ENCODE measurements at regions not wholly inside any gene's neighbourhood (a gene's known extent, or its start where the extent isn't known, plus 50 kb on each side); places are given as distances from the start of the nearest gene placed in this dataset.
A peak's percentile ranks its signal among the peaks of the same experiment; 100 is the strongest.
"Not testable (repeated sequence)": the region's sequence is repeated elsewhere in the genome, so short reads cannot be mapped to it uniquely, and the experiment has no call there.

GRCh38 chr20:57106692-57107091, 159.7 kb downstream of the BMP7 start:
- Histone ChIP-seq H4K20me1 (ENCODE audit: insufficient read depth, low read depth, low read length) (no peaks in the 10 kb centered on the region), H2AFZ (ENCODE audit: low read length) (peak overlapping the region; percentile 94; the same call in 1 of the 2 replicates), H3K27me3 (ENCODE audit: low read length) (no peaks in the 10 kb centered on the region), H3K79me2 (ENCODE audit: low read length) (no peaks in the 10 kb centered on the region), H3K27ac (ENCODE audit: low read length) (no peak overlapping the region), H3K9ac (ENCODE audit: low read length) (no peak overlapping the region), H3K4me1 (ENCODE audit: low read length) (peaks cover 12% of the 10 kb centered on the region), H3K4me3 (ENCODE audit: low read length) (peak overlapping the region; percentile 30; the same call in 1 of the 2 replicates), H3K36me3 (ENCODE audit: insufficient read depth, low read length) (no peaks in the 10 kb centered on the region), H3K4me2 (ENCODE audit: low read depth, low read length, poor library complexity, severe bottlenecking) (peak overlapping the region; percentile 40), H3K9me2 (replicated peaks; ENCODE audit: insufficient read depth, low read length) (no peaks in the 10 kb centered on the region), H3K9me3 (ENCODE audit: low read length) (no peaks in the 10 kb centered on the region)
- DNase-seq: no peak

DNA sequence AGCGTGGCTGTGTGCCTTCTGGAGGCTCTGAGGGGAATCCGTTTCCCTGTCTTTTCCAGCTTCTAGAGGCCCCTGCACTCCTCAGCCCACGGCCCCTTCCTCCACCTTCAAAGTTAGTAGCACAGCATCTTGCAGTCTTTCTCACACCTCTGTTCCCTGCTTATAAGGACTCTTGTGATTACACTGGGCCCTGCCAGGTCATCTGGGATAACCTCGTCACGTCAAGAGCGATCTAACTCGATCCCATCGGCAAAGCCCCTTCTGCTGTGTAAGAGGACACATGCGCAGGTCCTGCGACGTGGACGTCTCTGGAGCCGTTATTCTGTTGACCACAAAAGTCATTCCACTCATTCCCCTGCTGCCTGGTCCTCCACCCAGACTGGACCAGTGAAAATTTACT, 159.2 kb downstream of the BMP7 start:
- H4K20me1 ChIP-seq (ENCODE audit: insufficient read depth, low read depth, low read length): no peaks in the 10 kb centered on the region
- H3K4me3 ChIP-seq (ENCODE audit: low read length): no peak overlapping the region
- H3K9me2 ChIP-seq (replicated peaks; ENCODE audit: insufficient read depth, low read length): no peaks in the 10 kb centered on the region
- H3K9me3 ChIP-seq (ENCODE audit: low read length): no peaks in the 10 kb centered on the region
- DNase-seq: no peak
- H3K79me2 ChIP-seq (ENCODE audit: low read length): no peaks in the 10 kb centered on the region
- peak overlapping the region; percentile 40 for H3K4me2 ChIP-seq (ENCODE audit: low read depth, low read length, poor library complexity, severe bottlenecking)
- H3K27ac ChIP-seq (ENCODE audit: low read length): no peak overlapping the region
- H3K36me3 ChIP-seq (ENCODE audit: insufficient read depth, low read length): no peaks in the 10 kb centered on the region
- H3K9ac ChIP-seq (ENCODE audit: low read length): no peak overlapping the region
- H2AFZ ChIP-seq (ENCODE audit: low read length): peak overlapping the region; percentile 94; the same call in 1 of the 2 replicates
- H3K27me3 ChIP-seq (ENCODE audit: low read length): no peaks in the 10 kb centered on the region
- peaks cover 12% of the 10 kb centered on the region for H3K4me1 ChIP-seq (ENCODE audit: low read length)

DNA sequence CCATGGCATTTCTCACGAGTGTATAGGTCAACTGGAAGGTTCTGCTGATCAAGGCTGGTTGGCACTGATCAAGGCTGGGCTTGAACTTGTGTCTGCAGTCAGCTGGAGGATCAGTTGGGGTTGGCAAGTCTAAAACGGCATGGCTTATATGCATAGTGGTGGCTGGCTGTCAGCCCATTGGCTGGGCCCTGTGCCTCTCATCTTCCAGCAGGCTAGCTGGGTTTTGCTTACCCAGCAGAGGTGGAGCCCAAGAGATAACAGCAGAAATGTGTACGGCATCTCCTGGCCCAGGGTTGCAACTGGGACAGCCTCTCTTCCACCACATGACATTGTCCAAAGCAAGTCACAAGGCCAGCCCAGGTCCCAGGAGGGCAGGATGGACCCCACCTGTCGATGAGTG, 158.2 kb downstream of the BMP7 start:
- Histone ChIP-seq H4K20me1 (ENCODE audit: insufficient read depth, low read depth, low read length) (no peaks in the 10 kb centered on the region), H3K9me3 (ENCODE audit: low read length) (no peaks in the 10 kb centered on the region), H2AFZ (ENCODE audit: low read length) (no peak overlapping the region), H3K9me2 (replicated peaks; ENCODE audit: insufficient read depth, low read length) (no peaks in the 10 kb centered on the region), H3K4me2 (ENCODE audit: low read depth, low read length, poor library complexity, severe bottlenecking) (no peak overlapping the region), H3K79me2 (ENCODE audit: low read length) (no peaks in the 10 kb centered on the region), H3K4me3 (ENCODE audit: low read length) (no peak overlapping the region), H3K27me3 (ENCODE audit: low read length) (no peaks in the 10 kb centered on the region), H3K4me1 (ENCODE audit: low read length) (peaks cover 12% of the 10 kb centered on the region), H3K36me3 (ENCODE audit: insufficient read depth, low read length) (no peaks in the 10 kb centered on the region), H3K9ac (ENCODE audit: low read length) (no peak overlapping the region), H3K27ac (ENCODE audit: low read length) (no peak overlapping the region)
- no peak for DNase-seq

DNA sequence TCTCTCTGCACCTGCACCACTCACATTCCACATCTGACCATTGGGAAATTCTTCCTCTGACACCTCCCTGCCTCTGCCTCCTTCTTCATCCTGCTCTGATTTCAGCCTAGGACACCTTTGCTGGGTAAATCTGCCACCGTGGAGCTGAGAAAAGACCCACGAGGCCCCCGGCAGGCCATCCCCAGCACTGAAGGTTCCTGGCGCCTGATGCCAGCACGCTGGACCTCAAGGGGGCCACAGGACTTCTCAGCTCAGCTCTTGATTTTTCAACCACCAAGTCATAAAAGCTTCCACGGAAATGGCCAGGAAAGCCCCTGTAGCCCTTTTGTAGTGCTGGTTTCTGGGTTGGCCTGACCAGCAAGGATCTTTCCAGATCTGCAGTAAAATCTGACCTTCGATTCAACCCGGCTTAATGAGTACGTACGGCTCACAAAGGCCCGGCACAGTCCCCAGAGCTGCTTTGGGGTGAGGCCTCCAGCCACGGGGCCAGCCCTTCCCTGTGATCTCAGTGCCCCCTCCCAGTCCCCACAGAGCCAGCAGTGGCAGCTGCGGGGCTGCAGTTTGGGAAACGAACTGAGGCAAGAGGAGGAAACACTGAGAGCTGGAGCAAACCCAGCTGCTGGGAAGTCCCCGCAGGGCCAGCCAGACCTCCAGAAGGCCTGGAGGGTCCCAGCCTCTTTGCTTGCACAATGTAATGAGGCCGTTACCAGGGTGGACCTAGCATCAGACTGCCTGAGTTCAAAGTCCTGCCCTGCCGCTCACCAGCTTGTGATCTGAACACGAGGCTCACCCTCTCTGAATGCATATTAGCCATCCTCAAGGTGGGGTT, 157.5 kb downstream of the BMP7 start:
- no peak overlapping the region for H3K4me2 ChIP-seq (ENCODE audit: low read depth, low read length, poor library complexity, severe bottlenecking)
- no peaks in the 10 kb centered on the region for H3K36me3 ChIP-seq (ENCODE audit: insufficient read depth, low read length)
- H3K4me1 ChIP-seq (ENCODE audit: low read length): peaks cover 12% of the 10 kb centered on the region
- no peak overlapping the region for H2AFZ ChIP-seq (ENCODE audit: low read length)
- H3K9ac ChIP-seq (ENCODE audit: low read length): no peak overlapping the region
- H3K79me2 ChIP-seq (ENCODE audit: low read length): no peaks in the 10 kb centered on the region
- no peaks in the 10 kb centered on the region for H4K20me1 ChIP-seq (ENCODE audit: insufficient read depth, low read depth, low read length)
- no peak overlapping the region for H3K27ac ChIP-seq (ENCODE audit: low read length)
- DNase-seq: no peak
- H3K4me3 ChIP-seq (ENCODE audit: low read length): no peak overlapping the region
- no peaks in the 10 kb centered on the region for H3K9me2 ChIP-seq (replicated peaks; ENCODE audit: insufficient read depth, low read length)
- no peaks in the 10 kb centered on the region for H3K9me3 ChIP-seq (ENCODE audit: low read length)
- H3K27me3 ChIP-seq (ENCODE audit: low read length): no peaks in the 10 kb centered on the region

- Histone ChIP-seq H3K4me3 (ENCODE audit: low read length) (no peak overlapping the region), H3K9ac (ENCODE audit: low read length) (no peak overlapping the region), H3K9me2 (replicated peaks; ENCODE audit: insufficient read depth, low read length) (no peaks in the 10 kb centered on the region), H3K4me1 (ENCODE audit: low read length) (peaks cover 12% of the 10 kb centered on the region), H2AFZ (ENCODE audit: low read length) (no peak overlapping the region), H3K4me2 (ENCODE audit: low read depth, low read length, poor library complexity, severe bottlenecking) (no peak overlapping the region), H3K9me3 (ENCODE audit: low read length) (no peaks in the 10 kb centered on the region), H4K20me1 (ENCODE audit: insufficient read depth, low read depth, low read length) (no peaks in the 10 kb centered on the region), H3K27me3 (ENCODE audit: low read length) (no peaks in the 10 kb centered on the region), H3K27ac (ENCODE audit: low read length) (no peak overlapping the region), H3K36me3 (ENCODE audit: insufficient read depth, low read length) (no peaks in the 10 kb centered on the region), H3K79me2 (ENCODE audit: low read length) (no peaks in the 10 kb centered on the region)
- DNase-seq: no peak
Measured at GRCh38 chr20:57109571-57109953, 156.9 kb downstream of the BMP7 start.

DNA sequence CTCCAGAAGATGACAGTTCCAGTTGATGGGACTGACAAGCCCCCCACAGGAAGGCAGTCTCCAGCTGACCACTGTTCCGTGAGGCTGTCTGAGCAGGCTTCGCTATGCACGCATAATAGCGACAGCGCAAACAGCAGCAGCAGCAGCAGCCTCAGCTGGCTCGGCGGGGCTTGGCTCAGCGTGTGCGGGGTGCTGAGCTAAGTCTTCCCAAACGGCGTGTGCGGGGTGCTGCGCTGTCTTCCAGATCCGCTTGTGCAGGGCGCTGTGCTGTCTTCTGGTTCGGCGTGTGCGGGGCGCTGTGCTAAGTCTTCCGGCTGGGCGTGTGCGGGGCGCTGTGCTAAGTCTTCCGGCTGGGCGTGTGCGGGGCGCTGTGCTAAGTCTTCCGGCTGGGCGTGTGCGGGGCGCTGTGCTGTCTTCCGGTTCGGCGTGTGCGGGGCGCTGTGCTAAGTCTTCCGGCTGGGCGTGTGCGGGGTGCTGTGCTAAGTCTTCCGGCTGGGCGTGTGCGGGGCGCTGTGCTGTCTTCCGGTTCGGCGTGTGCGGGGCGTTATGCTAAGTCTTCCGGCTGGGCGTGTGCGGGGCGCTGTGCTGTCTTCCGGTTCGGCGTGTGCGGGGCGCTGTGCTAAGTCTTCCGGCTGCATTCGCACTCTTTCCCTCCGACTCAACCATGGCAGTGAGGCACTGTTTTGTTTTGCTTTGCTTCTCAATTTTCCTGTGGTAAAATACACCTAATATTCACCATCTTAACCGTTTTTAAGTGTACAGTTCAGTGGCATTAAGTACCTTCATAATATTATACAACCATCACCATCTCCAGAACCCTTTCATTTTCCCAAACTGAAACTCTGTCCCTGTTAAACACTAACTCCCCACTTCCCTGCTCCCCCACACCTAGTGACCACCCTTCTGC, 156.1 kb downstream of the BMP7 start:
- not testable (repeated sequence) for H3K4me3 ChIP-seq (ENCODE audit: low read length); H3K9me3 ChIP-seq (ENCODE audit: low read length); H3K9ac ChIP-seq (ENCODE audit: low read length); H3K27me3 ChIP-seq (ENCODE audit: low read length); H3K4me2 ChIP-seq (ENCODE audit: low read depth, low read length, poor library complexity, severe bottlenecking); H2AFZ ChIP-seq (ENCODE audit: low read length); H3K79me2 ChIP-seq (ENCODE audit: low read length); H3K27ac ChIP-seq (ENCODE audit: low read length); H3K36me3 ChIP-seq (ENCODE audit: insufficient read depth, low read length); H3K9me2 ChIP-seq (replicated peaks; ENCODE audit: insufficient read depth, low read length); DNase-seq; H4K20me1 ChIP-seq (ENCODE audit: insufficient read depth, low read depth, low read length)
- H3K4me1 ChIP-seq (ENCODE audit: low read length): peaks cover 12% of the 10 kb centered on the region

DNA sequence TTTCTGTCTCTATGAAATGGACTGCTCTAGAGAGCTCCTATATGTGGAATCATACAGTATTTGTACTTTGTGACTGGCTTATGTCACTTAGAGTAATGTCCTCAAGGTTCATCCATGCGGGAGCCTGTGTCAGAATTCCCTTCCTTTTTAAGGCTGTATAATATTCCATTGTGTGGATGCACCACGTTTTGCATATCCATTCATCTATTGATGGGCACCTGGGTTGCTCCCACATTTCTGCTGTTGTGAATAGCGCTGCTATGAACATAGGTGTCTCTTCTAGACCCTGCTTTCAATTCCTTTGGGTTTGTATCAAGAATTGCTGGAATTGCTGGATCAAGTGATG, 155.4 kb downstream of the BMP7 start:
- Histone ChIP-seq H3K9ac (ENCODE audit: low read length) (no peak overlapping the region), H3K36me3 (ENCODE audit: insufficient read depth, low read length) (no peaks in the 10 kb centered on the region), H3K27me3 (ENCODE audit: low read length) (no peaks in the 10 kb centered on the region), H3K9me2 (replicated peaks; ENCODE audit: insufficient read depth, low read length) (no peaks in the 10 kb centered on the region), H3K4me1 (ENCODE audit: low read length) (peaks cover 10% of the 10 kb centered on the region), H3K27ac (ENCODE audit: low read length) (no peak overlapping the region), H3K4me3 (ENCODE audit: low read length) (no peak overlapping the region), H3K4me2 (ENCODE audit: low read depth, low read length, poor library complexity, severe bottlenecking) (no peak overlapping the region), H4K20me1 (ENCODE audit: insufficient read depth, low read depth, low read length) (no peaks in the 10 kb centered on the region), H2AFZ (ENCODE audit: low read length) (no peak overlapping the region), H3K9me3 (ENCODE audit: low read length) (no peaks in the 10 kb centered on the region), H3K79me2 (ENCODE audit: low read length) (no peaks in the 10 kb centered on the region)
- no peak for DNase-seq

- Histone ChIP-seq H3K9me3 (ENCODE audit: low read length) (no peaks in the 10 kb centered on the region), H3K9ac (ENCODE audit: low read length) (no peak overlapping the region), H3K27me3 (ENCODE audit: low read length) (no peaks in the 10 kb centered on the region), H3K36me3 (ENCODE audit: insufficient read depth, low read length) (no peaks in the 10 kb centered on the region), H2AFZ (ENCODE audit: low read length) (no peak overlapping the region), H3K27ac (ENCODE audit: low read length) (no peak overlapping the region), H4K20me1 (ENCODE audit: insufficient read depth, low read depth, low read length) (no peaks in the 10 kb centered on the region), H3K4me1 (ENCODE audit: low read length) (no peaks in the 10 kb centered on the region), H3K4me2 (ENCODE audit: low read depth, low read length, poor library complexity, severe bottlenecking) (no peak overlapping the region), H3K9me2 (replicated peaks; ENCODE audit: insufficient read depth, low read length) (no peaks in the 10 kb centered on the region), H3K79me2 (ENCODE audit: low read length) (no peaks in the 10 kb centered on the region), H3K4me3 (ENCODE audit: low read length) (no peak overlapping the region)
- DNase-seq: no peak
Measured at GRCh38 chr20:57112448-57112847, 154.0 kb downstream of the BMP7 start.

Data from Karpas-422 (cell line).